ENCODE measurements at regions not wholly inside any gene's neighbourhood (a gene's known extent, or its start where the extent isn't known, plus 50 kb on each side); places are given as distances from the start of the nearest gene placed in this dataset.

GRCh38 chr7:81533426-81533825 is 236.4 kb downstream of the HGF start:
- no peak for TF ChIP-seq CTCF (IDR thresholded peaks at IDR 0.05; ENCODE audit: insufficient read depth, low read length, missing control alignments)
- no peak for DNase-seq (ENCODE audit: low read depth, low spot score)
- ChIA-PET POLR2A (no interaction called here), CTCF (no interaction called here)
- no peak overlapping the region for H3K4me3 ChIP-seq (ENCODE audit: low read depth, low read length)

- DNase-seq (ENCODE audit: low read depth, low spot score), result no peak
- TF ChIP-seq CTCF (IDR thresholded peaks at IDR 0.05; ENCODE audit: insufficient read depth, low read length, missing control alignments), result no peak
- no peak overlapping the region for H3K4me3 ChIP-seq (ENCODE audit: low read depth, low read length)
- POLR2A ChIA-PET, result no interaction called here
- CTCF ChIA-PET, result no interaction called here
Observed at GRCh38 chr7:81529785-81530184, 240.1 kb downstream of the HGF start.

- H3K4me3 ChIP-seq (ENCODE audit: low read depth, low read length), result no peak overlapping the region
- POLR2A ChIA-PET, result no interaction called here
- no peak for TF ChIP-seq CTCF (IDR thresholded peaks at IDR 0.05; ENCODE audit: insufficient read depth, low read length, missing control alignments)
- CTCF ChIA-PET, result no interaction called here
- no peak for DNase-seq (ENCODE audit: low read depth, low spot score)
Observed at GRCh38 chr7:81527651-81528050, 242.2 kb downstream of the HGF start.

- TF ChIP-seq CTCF (IDR thresholded peaks at IDR 0.05; ENCODE audit: insufficient read depth, low read length, missing control alignments), result no peak
- H3K4me3 ChIP-seq (ENCODE audit: low read depth, low read length), result no peak overlapping the region
- ChIA-PET CTCF (no interaction called here), POLR2A (no interaction called here)
- DNase-seq (ENCODE audit: low read depth, low spot score), result no peak
Observed at GRCh38 chr7:81526971-81527370, 242.9 kb downstream of the HGF start.

GRCh38 chr7:81525841-81526240 is 244.0 kb downstream of the HGF start:
- H3K4me3 ChIP-seq (ENCODE audit: low read depth, low read length), result no peak overlapping the region
- no peak for TF ChIP-seq CTCF (IDR thresholded peaks at IDR 0.05; ENCODE audit: insufficient read depth, low read length, missing control alignments)
- no peak for DNase-seq (ENCODE audit: low read depth, low spot score)
- POLR2A ChIA-PET, result interaction anchor here (0.6 kb wide), 1 partner anchor 74 kb away, joined by 3 read pairs; no protein-coding TSS in a partner anchor
- CTCF ChIA-PET, result no interaction called here

- ChIA-PET CTCF (interaction anchor here (3.0 kb wide), 1 partner anchor 19 kb away, joined by 15 read pairs; no protein-coding TSS in a partner anchor), POLR2A (no interaction called here)
- H3K4me3 ChIP-seq (ENCODE audit: low read depth, low read length), result no peak overlapping the region
- no peak for DNase-seq (ENCODE audit: low read depth, low spot score)
- no peak for TF ChIP-seq CTCF (IDR thresholded peaks at IDR 0.05; ENCODE audit: insufficient read depth, low read length, missing control alignments)
Observed at GRCh38 chr7:81519886-81520285, 250.0 kb downstream of the HGF start.

Data from AG04449 (cell line).